ENCODE measurements at regions not wholly inside any gene's neighbourhood (a gene's known extent, or its start where the extent isn't known, plus 50 kb on each side); places are given as distances from the start of the nearest gene placed in this dataset.

GRCh38 chr2:226256237-226256636 lies 543.4 kb downstream of the IRS1 start:
- no peak for DNase-seq

GRCh38 chr2:226251661-226252060 lies 548.0 kb downstream of the IRS1 start:
- no peak for DNase-seq

GRCh38 chr2:226247289-226248275 lies 552.0 kb downstream of the IRS1 start:
- no peak for DNase-seq

- DNase-seq: no peak
Measured at GRCh38 chr2:226234187-226234586, 565.4 kb downstream of the IRS1 start.

- DNase-seq: no peak
Measured at GRCh38 chr2:226233388-226233787, 566.2 kb downstream of the IRS1 start.

GRCh38 chr2:226228080-226228479 lies 571.5 kb downstream of the IRS1 start:
- no peak for DNase-seq

GRCh38 chr2:226227341-226227740 lies 572.3 kb downstream of the IRS1 start:
- no peak for DNase-seq

GRCh38 chr2:226223704-226224103 lies 575.9 kb downstream of the IRS1 start:
- no peak for DNase-seq

GRCh38 chr2:226220511-226220910 lies 579.1 kb downstream of the IRS1 start:
- no peak for DNase-seq

GRCh38 chr2:226217191-226217590 lies 582.4 kb downstream of the IRS1 start:
- DNase-seq: no peak

GRCh38 chr2:226216575-226216974 lies 583.0 kb downstream of the IRS1 start:
- no peak for DNase-seq

- DNase-seq: peak; percentile 50 to 53
Measured at GRCh38 chr2:226215902-226216503, 583.6 kb downstream of the IRS1 start.

GRCh38 chr2:226213717-226214116 lies 585.9 kb downstream of the IRS1 start:
- DNase-seq: no peak

GRCh38 chr2:226211439-226211838 lies 588.2 kb downstream of the IRS1 start:
- DNase-seq: no peak

- no peak for DNase-seq
Measured at GRCh38 chr2:226208726-226209125, 590.9 kb downstream of the IRS1 start.

- DNase-seq: no peak
Measured at GRCh38 chr2:226207671-226208070, 591.9 kb downstream of the IRS1 start.

GRCh38 chr2:226199555-226199954 lies 600.1 kb downstream of the IRS1 start:
- no peak for DNase-seq

GRCh38 chr2:226198956-226199355 lies 600.7 kb downstream of the IRS1 start:
- DNase-seq: no peak

GRCh38 chr2:226190479-226191252 lies 609.0 kb downstream of the IRS1 start:
- no peak for DNase-seq

GRCh38 chr2:226189061-226189460 lies 610.6 kb downstream of the IRS1 start:
- DNase-seq: no peak

GRCh38 chr2:226187616-226188015 lies 612.0 kb downstream of the IRS1 start:
- DNase-seq: no peak

- no peak for DNase-seq
Measured at GRCh38 chr2:226187156-226187555, 612.5 kb downstream of the IRS1 start.

GRCh38 chr2:226185616-226186211 lies 613.9 kb downstream of the IRS1 start:
- DNase-seq: no peak

Data from CD4-positive, alpha-beta T cell treated with Interleukin-4 for 1 hour (primary cell).